ENCODE measurements at regions not wholly inside any gene's neighbourhood (a gene's known extent, or its start where the extent isn't known, plus 50 kb on each side); places are given as distances from the start of the nearest gene placed in this dataset.

DNA sequence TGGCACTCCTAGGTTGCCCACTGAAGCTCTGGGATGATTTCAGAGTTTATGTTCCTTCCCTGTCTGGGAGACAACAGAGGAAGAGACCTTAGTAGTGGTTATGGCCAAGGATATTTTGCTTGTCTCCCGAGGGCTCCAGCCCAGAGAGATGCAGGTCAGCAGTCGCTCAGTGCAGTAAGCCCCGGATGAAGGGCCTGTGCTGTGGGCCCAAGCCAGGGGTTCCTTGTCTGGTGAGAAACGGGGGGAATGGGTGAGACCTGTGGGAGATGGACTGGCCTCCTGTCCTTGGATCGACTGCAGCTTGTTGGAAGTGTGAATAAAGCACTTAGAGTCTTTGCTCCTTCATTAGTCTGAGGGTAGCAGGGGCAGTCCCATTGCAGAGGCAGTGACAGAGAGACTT lies 260.7 kb upstream of the RIOK2 start:
- DNase-seq (ENCODE audit: low read depth), result no peak
- TF ChIP-seq, protein P1, sequence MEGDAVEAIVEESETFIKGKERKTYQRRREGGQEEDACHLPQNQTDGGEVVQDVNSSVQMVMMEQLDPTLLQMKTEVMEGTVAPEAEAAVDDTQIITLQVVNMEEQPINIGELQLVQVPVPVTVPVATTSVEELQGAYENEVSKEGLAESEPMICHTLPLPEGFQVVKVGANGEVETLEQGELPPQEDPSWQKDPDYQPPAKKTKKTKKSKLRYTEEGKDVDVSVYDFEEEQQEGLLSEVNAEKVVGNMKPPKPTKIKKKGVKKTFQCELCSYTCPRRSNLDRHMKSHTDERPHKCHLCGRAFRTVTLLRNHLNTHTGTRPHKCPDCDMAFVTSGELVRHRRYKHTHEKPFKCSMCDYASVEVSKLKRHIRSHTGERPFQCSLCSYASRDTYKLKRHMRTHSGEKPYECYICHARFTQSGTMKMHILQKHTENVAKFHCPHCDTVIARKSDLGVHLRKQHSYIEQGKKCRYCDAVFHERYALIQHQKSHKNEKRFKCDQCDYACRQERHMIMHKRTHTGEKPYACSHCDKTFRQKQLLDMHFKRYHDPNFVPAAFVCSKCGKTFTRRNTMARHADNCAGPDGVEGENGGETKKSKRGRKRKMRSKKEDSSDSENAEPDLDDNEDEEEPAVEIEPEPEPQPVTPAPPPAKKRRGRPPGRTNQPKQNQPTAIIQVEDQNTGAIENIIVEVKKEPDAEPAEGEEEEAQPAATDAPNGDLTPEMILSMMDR (IDR thresholded peaks at IDR 0.05; ENCODE audit: control insufficient read depth, extremely low read depth, insufficient read depth), result no peak

DNA sequence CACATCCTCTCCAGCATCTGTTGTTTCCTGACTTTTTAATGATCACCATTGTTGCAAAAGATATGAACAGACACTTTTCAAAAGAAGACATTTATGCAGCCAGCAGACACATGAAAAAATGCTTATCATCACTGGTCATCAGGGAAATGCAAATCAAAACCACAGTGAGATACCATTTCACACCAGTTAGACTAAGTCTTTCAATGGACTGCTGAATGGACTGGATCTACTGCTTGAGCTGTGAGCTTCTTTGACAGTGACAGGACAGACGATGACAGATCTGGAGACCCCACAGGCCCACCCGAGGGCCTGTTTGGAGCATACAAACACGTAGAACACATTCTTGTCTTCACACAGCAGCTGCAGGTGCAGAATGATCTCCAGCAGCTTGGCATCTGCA lies 266.1 kb upstream of the RIOK2 start:
- no peak overlapping the region for H3K4me3 ChIP-seq (ENCODE audit: low read depth, low read length)
- TF ChIP-seq, protein P1 (IDR thresholded peaks at IDR 0.05; ENCODE audit: control insufficient read depth, extremely low read depth, insufficient read depth), result no peak
- no peak for DNase-seq (ENCODE audit: low read depth)

More for the DNA sequence above, 260.7 kb upstream of the RIOK2 start:
- H3K4me3 ChIP-seq (ENCODE audit: low read depth, low read length), result no peak overlapping the region

DNA sequence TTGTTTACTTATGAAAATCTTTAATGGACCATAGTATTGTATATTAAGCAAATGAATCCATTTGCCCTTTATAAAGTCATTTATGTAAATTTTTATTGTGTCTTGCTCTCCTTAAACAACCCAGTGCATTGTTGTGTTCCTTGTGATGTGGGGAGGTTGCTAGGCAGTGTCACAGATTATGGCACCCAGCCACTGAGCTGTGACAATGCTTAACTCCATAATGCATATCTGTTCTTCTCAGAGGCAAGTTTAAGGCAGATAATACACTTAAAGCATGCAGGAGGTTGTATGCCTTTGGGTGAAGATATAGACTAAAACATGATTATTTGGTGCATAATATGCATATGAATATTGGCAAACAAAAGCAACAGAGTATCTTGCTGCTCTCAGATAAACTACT lies 269.6 kb upstream of the RIOK2 start:
- no peak for DNase-seq (ENCODE audit: low read depth)
- TF ChIP-seq, protein P1 (IDR thresholded peaks at IDR 0.05; ENCODE audit: control insufficient read depth, extremely low read depth, insufficient read depth), result no peak
- H3K4me3 ChIP-seq (ENCODE audit: low read depth, low read length), result no peak overlapping the region

DNA sequence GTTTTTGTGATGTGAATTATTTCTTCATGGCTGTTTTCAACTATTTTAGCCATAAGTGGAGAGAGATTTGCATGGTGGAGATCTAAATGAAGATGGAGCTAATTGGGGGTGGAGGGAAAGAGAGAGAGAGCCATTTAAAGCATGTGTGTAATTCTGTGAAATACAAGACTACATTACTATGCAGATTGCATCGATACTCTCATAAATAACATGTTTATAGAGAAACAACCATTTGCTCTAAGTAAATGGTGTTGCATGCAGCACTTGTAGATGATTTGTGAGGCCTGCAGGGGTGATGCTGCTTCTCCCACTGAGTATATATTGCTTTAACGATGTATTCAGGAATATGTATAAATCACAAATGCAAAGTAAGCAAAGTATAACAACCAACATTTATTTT lies 270.2 kb upstream of the RIOK2 start:
- TF ChIP-seq, protein P1 (IDR thresholded peaks at IDR 0.05; ENCODE audit: control insufficient read depth, extremely low read depth, insufficient read depth), result no peak
- DNase-seq (ENCODE audit: low read depth), result no peak
- no peak overlapping the region for H3K4me3 ChIP-seq (ENCODE audit: low read depth, low read length)

DNA sequence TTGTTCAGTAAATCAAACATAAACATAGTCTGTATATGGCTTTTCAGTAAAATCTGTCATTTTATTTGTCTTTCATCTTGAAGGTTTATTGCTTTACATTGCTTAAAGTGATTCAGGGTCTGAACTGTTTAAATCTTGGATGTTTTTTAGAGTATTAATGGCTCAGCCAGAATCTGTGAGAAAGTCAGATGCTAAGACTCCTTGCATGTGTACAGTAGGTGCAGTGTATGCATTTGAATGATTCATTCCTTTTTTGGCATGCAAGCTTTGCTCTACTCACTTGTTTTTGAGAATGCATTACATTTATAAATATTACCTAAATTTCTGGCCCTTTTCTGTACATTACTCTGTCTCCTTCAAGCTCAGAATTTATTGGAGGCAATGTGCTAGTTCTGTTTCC lies 271.0 kb upstream of the RIOK2 start:
- TF ChIP-seq, protein P1 (IDR thresholded peaks at IDR 0.05; ENCODE audit: control insufficient read depth, extremely low read depth, insufficient read depth), result no peak
- no peak overlapping the region for H3K4me3 ChIP-seq (ENCODE audit: low read depth, low read length)
- no peak for DNase-seq (ENCODE audit: low read depth)

DNA sequence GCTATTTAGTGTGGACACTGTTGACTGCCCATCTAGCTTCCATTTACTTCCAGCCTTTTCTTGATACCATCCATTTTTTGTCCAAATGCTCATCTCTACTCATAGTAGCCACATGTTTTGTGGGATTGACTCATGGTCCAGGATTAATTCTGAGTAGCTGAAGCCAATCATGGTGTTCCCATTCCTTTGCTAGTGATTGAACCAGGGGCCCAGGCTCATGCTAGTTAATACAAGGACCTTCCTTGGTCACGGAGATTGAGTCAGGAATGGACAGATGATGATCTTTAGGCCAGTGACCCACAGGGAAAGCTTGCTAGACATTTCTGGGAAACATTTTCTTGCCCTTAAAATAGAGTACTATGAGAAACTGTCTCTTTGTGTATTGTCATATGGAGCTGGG lies 272.9 kb upstream of the RIOK2 start:
- DNase-seq (ENCODE audit: low read depth), result no peak
- H3K4me3 ChIP-seq (ENCODE audit: low read depth, low read length), result no peak overlapping the region
- TF ChIP-seq, protein P1 (IDR thresholded peaks at IDR 0.05; ENCODE audit: control insufficient read depth, extremely low read depth, insufficient read depth), result no peak

DNA sequence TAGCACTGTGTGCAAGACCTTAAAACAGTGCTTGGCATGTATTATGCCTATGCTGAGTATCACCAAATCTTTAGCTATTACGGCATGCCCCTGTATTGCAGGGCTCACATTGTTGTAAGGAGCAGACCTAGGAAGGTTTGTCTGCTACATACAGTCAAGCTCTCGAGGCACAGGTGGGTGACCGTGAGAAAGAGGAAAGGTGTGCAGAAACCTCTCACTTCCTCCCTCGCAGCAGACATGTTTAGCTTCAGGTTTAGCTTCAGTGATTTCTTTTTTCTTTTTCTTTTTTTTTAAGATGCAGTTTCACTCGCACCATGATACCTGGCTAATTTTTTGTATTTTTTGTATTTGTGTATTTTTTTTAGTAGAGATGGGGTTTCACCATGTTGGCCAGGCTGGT lies 275.8 kb upstream of the RIOK2 start:
- TF ChIP-seq, protein P1 (IDR thresholded peaks at IDR 0.05; ENCODE audit: control insufficient read depth, extremely low read depth, insufficient read depth), result no peak
- H3K4me3 ChIP-seq (ENCODE audit: low read depth, low read length), result no peak overlapping the region
- DNase-seq (ENCODE audit: low read depth), result no peak

Data from LNCaP clone FGC (cell line).